ENCODE measurements at regions not wholly inside any gene's neighbourhood (a gene's known extent, or its start where the extent isn't known, plus 50 kb on each side); places are given as distances from the start of the nearest gene placed in this dataset.

GRCh38 chr2:146262606-146263005 lies 1582.2 kb upstream of the ACVR2A start:
- no peak overlapping the region for H3K27ac ChIP-seq (ENCODE audit: low read depth, low read length)
- 78 to 80% (median 79%) methylated on average over 4 of the region's 4 CpGs for WGBS, 3 donors

GRCh38 chr2:146260551-146260950 lies 1584.3 kb upstream of the ACVR2A start:
- WGBS, 3 donors: 64 to 75% (median 70%) methylated on average over 5 of the region's 5 CpGs
- H3K27ac ChIP-seq (ENCODE audit: low read depth, low read length): no peak overlapping the region

- H3K27ac ChIP-seq (ENCODE audit: low read depth, low read length): no peak overlapping the region
- WGBS, 3 donors: 91 to 93% (median 92%) methylated on average over 2 of the region's 2 CpGs
These were observed 1585.0 kb upstream of the ACVR2A start for GRCh38 chr2:146259816-146260215.

- no peak overlapping the region for H3K27ac ChIP-seq (ENCODE audit: low read depth, low read length)
- WGBS, 3 donors: 69 to 72% (median 72%) methylated on average over 6 of the region's 6 CpGs
These were observed 1586.8 kb upstream of the ACVR2A start for GRCh38 chr2:146258071-146258470.

GRCh38 chr2:146252119-146252518 lies 1592.7 kb upstream of the ACVR2A start:
- WGBS, 3 donors: 86 to 89% (median 89%) methylated on average over 2 of the region's 2 CpGs
- H3K27ac ChIP-seq (ENCODE audit: low read depth, low read length): no peak overlapping the region

- no peak overlapping the region for H3K27ac ChIP-seq (ENCODE audit: low read depth, low read length)
- WGBS, 3 donors: 45 to 55% (median 50%) methylated on average over 3 of the region's 3 CpGs
These were observed 1593.5 kb upstream of the ACVR2A start for GRCh38 chr2:146251328-146251727.

- WGBS, 3 donors: 0% methylated on average over 1 of the region's 1 CpG
- H3K27ac ChIP-seq (ENCODE audit: low read depth, low read length): no peak overlapping the region
These were observed 1597.9 kb upstream of the ACVR2A start for GRCh38 chr2:146246736-146247523.

GRCh38 chr2:146246002-146246735 lies 1598.7 kb upstream of the ACVR2A start:
- 27 to 34% (median 28%) methylated on average over 3 of the region's 3 CpGs for WGBS, 3 donors
- H3K27ac ChIP-seq (ENCODE audit: low read depth, low read length): no peak overlapping the region

- no peak overlapping the region for H3K27ac ChIP-seq (ENCODE audit: low read depth, low read length)
- WGBS, 3 donors: 74 to 86% (median 75%) methylated on average over 2 of the region's 2 CpGs
These were observed 1600.0 kb upstream of the ACVR2A start for GRCh38 chr2:146244830-146245229.

- 44 to 66% (median 46%) methylated on average over 2 of the region's 2 CpGs for WGBS, 3 donors
- no peak overlapping the region for H3K27ac ChIP-seq (ENCODE audit: low read depth, low read length)
These were observed 1600.7 kb upstream of the ACVR2A start for GRCh38 chr2:146244131-146244530.

GRCh38 chr2:146241023-146241422 lies 1603.8 kb upstream of the ACVR2A start:
- WGBS, 3 donors: 24 to 40% (median 33%) methylated on average over 1 of the region's 1 CpG
- no peak overlapping the region for H3K27ac ChIP-seq (ENCODE audit: low read depth, low read length)

GRCh38 chr2:146240391-146240790 lies 1604.4 kb upstream of the ACVR2A start:
- no peak overlapping the region for H3K27ac ChIP-seq (ENCODE audit: low read depth, low read length)
- 56 to 80% (median 65%) methylated on average over 2 of the region's 2 CpGs for WGBS, 3 donors

GRCh38 chr2:146239392-146240135 lies 1605.3 kb upstream of the ACVR2A start:
- 38 to 75% (median 50%) methylated on average over 2 of the region's 2 CpGs for WGBS, 3 donors
- no peak overlapping the region for H3K27ac ChIP-seq (ENCODE audit: low read depth, low read length)

- WGBS, 3 donors: 73 to 93% (median 85%) methylated on average over 3 of the region's 3 CpGs
- H3K27ac ChIP-seq (ENCODE audit: low read depth, low read length): no peak overlapping the region
These were observed 1606.4 kb upstream of the ACVR2A start for GRCh38 chr2:146238254-146238966.

- WGBS, 3 donors: 73 to 76% (median 75%) methylated on average over 3 of the region's 3 CpGs
- no peak overlapping the region for H3K27ac ChIP-seq (ENCODE audit: low read depth, low read length)
These were observed 1609.7 kb upstream of the ACVR2A start for GRCh38 chr2:146235158-146235557.

GRCh38 chr2:146229508-146230155 lies 1615.2 kb upstream of the ACVR2A start:
- WGBS, 3 donors: 72 to 95% (median 88%) methylated on average over 4 of the region's 4 CpGs

GRCh38 chr2:146228466-146229058 lies 1616.3 kb upstream of the ACVR2A start:
- 54 to 73% (median 55%) methylated on average over 4 of the region's 4 CpGs for WGBS, 3 donors
- H3K27ac ChIP-seq (ENCODE audit: low read depth, low read length): no peak overlapping the region

More at GRCh38 chr2:146229508-146230155, 1615.2 kb upstream of the ACVR2A start:
- H3K27ac ChIP-seq (ENCODE audit: low read depth, low read length): no peak overlapping the region

GRCh38 chr2:146228020-146228393 lies 1616.8 kb upstream of the ACVR2A start:
- WGBS, 3 donors: 36 to 90% (median 38%) methylated on average over 1 of the region's 1 CpG

More at GRCh38 chr2:146228020-146228393, 1616.8 kb upstream of the ACVR2A start:
- no peak overlapping the region for H3K27ac ChIP-seq (ENCODE audit: low read depth, low read length)

Measured in adipose tissue (tissue), 3 donors.